NCI-H146 (cell line): ENCODE measurements at regions not wholly inside any gene's neighbourhood (a gene's known extent, or its start where the extent isn't known, plus 50 kb on each side); places are given as distances from the start of the nearest gene placed in this dataset.
"Not testable (repeated sequence)": the region's sequence is repeated elsewhere in the genome, so short reads cannot be mapped to it uniquely, and the experiment has no call there.

Experiments used
- DNase-seq: peaks from one replicate; lab custom pipeline; 2025; lab: John Stamatoyannopoulos, UW

DNA sequence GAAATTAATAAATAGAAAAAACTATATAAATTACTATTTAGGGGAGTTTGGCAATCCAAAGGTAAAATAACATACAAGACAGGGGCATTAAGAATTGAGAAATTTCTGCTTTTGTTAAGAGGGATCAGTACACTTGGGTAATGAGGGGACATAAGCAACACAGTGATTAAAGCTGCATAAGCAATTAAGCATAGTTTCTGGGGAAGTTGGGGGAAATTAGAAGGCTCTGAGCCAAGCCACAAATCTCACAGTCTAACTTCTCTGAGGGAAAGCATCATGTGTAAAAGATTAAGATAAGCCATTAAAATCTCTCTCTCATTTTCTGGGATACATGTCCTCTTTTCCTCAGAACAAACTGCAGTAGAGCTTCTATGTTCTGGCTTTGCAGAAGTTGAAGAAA lies 533.9 kb upstream of the LRFN5 start:
- DNase-seq: no peak

DNA sequence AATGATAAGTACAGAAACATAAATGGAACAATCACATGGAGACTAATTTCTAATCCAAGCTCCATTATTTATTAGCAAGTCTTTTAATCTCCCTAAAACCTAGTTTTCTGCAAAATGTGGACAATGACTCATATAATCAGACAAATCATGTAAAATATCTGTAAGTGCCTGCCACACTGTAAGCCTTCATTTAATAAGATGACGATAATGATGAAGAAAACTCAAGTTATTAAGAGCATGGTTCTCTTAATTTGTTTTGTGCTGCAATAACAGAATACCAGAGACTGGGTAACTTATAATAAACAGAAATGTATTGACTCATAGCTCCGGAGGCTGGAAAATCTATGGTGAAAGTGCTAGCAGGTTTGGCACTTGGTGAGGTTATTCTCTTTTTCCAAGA lies 535.3 kb upstream of the LRFN5 start:
- DNase-seq: no peak

DNA sequence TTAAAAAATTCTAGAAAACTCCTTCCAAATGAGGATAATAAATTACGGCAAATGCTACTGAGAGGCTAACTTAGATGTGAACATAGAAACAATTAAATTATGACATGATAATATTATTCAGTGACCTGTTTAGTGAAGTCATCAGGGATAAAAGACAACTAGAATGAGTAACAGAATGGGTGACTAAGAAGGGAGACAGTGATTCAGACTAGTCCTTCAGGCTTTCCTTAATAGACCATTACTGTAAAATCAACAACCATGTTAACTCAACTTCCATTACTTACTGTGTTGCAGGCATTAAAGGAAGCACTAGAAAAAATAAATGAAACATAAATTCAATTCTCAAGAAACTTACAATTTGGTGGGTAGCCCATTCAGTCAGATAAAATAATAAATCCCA lies 543.9 kb upstream of the LRFN5 start:
- DNase-seq: no peak

DNA sequence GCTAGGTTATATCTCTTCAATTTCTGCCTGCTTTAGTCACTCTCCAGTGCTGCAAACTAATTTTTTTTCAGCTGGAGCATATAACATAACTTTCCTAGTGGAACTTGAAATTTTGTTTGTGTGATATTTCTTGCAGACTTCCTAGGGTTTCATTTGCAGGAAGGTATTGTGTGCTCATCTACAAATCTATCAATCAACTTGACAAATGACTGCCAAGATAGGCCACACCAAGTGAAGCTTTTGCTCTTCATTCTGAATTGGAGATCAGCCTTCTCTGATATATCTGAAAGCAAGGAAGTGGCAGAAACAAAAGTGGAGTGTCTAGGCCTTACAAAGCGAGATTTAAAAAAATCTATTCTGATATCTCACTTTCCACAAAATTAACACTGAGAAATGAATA lies 551.1 kb upstream of the LRFN5 start:
- DNase-seq: no peak

DNA sequence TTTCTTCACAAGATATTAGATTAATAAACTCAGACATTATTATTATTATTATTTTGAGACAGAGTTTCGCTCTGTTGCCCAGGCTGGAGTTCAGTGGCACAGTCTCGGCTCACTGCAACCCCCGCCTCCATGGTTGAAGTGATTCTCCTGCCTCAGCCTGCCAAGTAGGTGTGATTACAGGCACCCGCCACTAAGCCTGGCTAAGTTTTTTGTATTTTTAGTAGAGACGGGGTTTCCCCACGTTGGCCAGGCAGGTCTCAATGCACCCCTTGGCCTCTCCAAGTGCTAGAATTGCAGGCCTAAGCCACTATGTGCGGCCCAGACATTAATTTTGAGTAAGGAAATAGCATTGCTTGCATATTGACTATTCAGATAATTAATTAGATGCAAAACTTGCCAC lies 554.9 kb upstream of the LRFN5 start:
- DNase-seq: no peak

DNA sequence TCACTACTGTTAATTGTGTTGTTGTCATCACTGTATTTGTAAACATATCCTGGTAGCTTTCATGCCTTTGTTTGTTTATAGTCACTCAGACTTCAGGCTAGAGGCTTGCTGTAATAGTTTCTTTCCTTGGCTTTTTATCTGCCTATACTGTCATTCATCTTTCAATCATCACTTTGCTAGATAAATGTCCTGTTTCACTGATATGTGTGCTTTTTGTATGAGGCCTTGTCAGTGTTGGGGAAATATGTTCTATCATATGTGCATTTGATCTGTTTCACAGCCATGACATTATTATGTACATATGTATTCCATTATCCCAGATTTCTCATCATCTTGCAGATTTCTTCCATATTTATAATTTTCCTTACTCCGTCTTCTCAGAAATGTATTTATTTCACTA lies 558.9 kb upstream of the LRFN5 start:
- no peak for DNase-seq

DNA sequence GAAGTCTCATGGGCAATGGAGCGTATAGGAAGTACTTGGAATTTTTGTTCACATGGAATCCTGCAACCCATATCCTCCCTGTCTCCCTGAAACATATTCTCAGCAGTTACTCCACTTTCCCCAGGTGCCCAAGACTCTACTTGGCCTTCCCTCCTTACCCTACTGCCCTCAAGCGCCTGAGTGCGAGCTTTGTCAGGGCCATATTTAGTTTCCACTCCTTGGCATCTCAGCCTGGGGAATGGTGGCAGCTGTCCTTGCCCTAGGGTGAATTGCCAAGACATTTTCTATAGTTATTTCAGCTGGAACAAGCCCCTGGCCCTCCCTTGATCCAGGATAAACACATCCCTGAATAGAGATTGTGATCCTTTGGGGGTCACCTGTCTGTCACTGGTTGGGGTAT lies 569.3 kb upstream of the LRFN5 start:
- DNase-seq: no peak

DNA sequence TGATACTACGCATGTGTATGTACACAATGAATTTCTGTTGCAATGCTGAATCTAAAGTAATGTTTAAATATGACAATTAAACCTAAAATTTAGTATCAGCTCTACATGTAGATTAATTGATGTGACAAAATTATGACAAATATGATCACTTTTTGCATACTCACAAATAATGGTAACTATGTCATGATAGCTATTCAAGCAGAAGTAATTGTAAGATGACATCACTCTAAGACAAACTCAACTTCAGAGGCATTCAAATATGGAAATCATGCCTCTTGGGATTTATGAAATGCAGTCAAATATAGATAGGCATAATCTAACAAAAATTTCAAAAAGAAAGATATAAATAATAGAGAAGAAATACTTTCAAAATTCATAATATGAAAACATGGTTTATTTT lies 571.7 kb upstream of the LRFN5 start:
- no peak for DNase-seq

DNA sequence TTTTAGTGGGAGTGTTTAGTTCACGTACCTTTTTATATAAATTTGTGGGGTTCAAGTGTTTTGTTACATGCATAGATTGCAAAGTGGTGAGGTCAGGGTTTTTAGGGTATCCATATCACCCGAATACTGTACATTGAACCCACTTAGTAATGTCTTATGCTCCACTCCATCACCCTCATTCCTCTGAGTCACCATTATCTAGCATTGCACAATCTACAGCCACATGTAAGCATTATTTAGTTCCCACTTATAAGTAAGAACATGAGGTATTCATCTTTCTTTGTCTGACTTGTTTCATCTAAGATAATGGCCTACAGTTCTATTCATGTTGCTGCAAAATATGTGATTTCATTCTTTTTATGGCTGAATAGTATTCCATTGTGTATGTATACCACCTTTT lies 583.7 kb upstream of the LRFN5 start:
- DNase-seq: no peak

DNA sequence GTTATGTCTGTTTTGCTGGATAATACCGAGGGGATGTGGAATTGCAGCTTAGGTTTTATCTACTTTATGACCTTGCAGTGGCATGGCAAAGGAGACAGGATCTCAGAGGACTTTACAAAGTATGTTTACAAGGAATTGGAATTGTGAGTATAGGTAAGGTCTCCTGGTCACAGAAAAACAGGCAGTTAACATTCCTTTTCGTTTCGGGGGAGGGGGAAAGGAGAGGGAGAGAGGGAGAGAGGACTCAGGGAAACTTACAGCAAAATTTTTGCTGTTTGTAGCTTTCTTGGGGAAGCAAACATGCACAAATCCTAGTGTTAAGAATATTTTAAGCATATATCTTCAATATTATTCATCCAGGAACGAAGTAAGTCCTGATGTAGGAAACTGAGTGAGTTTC lies 590.5 kb upstream of the LRFN5 start:
- DNase-seq: no peak

DNA sequence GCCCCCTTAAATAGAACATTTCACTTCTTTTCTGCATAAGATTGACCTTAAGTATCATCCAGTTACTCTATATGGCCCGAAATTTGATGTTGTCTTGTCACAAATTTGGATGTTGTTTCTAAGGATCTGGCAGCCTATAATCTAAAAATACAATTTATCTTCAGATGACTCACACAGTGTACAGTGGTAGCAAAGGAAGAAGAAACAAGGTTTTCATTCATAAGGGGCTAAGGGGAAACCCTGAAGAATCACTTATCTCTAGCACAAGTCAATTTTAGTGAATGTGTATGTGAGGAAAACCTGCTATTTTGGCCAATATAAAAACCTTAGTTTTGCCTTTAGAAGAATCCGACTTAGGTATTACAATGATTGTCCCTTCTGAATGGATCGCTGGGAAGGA lies 606.3 kb upstream of the LRFN5 start:
- no peak for DNase-seq

DNA sequence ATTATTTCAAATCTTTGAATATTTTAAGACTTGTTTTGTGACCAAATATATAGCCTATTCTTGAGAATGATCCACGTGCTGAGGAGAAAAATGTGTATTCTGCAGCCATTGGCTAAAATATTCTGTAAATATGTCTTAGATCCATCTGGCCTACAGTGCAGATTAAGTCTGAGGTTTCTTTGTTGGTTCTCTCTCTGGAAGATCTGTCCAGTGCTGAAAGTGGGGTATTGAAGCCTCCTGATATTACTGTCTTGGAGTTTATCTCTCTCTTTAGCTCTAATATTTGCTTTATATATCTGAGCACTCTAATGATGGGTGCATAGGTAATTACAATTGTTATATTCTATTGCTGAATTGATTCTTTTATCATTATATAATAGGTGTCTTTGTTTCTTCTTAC lies 617.4 kb upstream of the LRFN5 start:
- DNase-seq: no peak

DNA sequence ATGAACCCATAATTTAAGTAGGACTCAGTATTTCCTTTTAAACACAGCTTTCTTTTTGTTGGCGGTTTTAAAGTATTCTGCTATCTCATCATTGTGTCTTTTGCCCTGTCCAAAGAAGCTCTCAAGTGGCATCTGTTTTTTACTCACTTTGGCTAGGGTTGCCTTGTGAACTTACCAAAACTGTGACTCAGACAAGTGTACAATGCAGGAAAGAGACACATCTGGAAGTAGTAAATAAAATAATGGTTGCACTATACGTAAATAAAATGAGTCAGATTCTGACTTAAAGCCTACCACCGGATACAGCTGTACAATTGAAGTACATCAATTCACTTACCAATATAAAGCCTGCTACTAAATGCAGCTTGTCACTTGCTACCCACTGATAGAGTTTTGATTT lies 619.2 kb upstream of the LRFN5 start:
- DNase-seq: no peak

DNA sequence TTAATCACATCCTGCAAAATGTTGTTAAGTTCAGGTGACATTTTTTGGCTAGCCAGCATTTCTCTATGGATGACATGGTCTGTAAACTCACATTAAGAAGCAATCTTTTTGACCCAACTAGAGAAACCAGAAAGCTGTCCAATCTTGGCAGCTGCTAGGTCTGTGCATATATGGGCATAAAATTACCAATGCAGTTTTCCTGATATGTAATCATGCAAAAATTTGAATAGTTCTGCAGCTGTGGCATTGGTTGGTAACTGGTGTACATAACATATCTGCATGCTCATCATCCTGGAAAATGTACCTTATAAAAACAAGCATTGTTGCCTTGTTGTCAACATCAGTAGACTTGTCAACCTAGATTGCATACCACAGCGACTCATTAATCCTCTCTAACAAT lies 620.0 kb upstream of the LRFN5 start:
- no peak for DNase-seq

DNA sequence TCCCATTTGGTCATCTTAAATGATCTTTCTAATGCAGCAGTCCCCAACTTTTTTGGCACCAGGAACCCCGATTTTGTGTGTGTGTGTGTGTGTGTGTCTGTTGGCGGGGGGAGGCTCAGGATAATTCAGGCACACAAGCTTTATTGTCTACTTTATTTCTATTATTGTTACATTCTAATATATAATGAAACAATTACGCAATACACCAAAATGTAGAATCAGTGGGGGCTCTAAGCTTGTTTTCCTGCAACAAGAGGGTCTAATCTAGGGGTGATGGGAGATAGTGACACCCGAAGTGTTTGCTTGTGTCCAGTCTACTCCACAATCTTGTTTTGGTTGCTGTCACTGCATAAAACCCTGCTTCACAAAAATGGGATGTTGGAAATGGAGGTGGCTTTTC lies 621.1 kb upstream of the LRFN5 start:
- no peak for DNase-seq

DNA sequence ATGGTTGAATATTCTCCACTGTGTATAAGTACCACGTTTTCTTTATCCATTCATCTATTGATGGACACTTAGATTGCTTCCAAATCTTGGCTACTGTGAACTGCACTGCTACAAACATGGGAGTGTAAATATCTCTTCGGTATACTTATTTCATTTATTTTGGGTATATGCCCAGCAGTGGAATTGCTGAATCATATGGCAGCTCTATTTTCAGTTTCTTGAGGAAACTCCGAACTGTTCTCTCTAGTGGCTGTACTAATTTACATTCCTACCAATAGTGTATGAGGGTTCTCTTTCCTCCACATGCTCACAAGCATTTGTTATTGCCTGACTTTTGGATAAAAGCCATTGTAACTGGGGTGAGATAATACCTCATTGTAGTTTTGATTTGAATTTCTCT lies 623.1 kb upstream of the LRFN5 start:
- DNase-seq: no peak

DNA sequence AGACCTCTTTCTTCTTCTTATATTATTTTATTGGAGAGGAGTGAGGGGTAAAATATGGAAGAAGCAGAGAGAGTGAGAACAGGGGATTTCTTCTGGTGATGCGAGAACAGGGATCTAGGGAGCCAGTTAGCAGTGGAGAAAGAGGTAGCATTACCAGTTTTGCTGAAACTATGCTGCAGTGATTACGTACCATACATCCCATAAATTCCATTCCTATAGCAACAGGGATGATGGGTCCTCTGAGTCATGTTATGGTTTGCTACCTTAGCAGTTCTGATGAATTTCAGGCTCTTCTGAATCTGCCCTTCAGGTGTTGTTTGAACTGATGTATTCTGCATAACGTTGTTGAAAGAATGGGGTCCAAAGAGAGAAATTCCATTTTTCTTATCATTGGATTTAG lies 625.4 kb upstream of the LRFN5 start:
- no peak for DNase-seq

DNA sequence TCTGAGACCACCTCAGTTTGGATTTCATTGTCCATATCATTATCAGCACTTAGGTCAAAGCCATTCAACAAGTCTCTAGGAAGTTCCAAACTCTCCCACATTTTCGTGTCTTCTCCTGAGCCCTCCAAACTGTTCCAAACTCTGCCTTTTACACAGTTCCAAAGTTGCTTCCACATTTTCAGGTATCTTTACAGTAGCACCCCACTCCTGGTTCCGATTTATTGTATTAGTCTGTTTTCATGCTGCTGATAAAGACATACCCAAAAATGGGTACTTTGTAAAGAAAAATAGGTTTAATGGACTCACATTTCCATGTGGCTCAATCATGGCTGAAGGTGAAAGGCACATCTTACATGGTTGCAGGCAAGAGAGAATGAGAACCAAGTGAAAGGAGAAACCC lies 646.4 kb upstream of the LRFN5 start:
- not testable (repeated sequence) for DNase-seq

DNA sequence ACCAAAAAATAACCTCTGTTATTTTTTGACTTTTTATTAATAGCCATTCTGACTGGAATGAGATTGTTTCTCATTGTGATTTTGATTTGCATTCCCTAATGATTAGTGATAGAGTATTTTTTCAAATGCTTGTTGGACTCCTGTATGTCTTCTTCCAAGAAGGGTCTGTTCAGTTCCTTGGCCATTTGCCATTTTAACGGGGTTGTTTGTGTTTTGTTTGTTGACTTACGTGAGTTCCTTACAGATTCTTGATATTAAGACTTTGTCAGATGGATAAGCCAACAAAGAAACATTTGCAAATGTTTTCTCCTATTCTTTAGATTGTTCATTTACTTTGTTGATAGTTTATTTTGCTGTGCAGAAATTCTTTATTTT lies 651.6 kb upstream of the LRFN5 start:
- peak; percentile 23 for DNase-seq

DNA sequence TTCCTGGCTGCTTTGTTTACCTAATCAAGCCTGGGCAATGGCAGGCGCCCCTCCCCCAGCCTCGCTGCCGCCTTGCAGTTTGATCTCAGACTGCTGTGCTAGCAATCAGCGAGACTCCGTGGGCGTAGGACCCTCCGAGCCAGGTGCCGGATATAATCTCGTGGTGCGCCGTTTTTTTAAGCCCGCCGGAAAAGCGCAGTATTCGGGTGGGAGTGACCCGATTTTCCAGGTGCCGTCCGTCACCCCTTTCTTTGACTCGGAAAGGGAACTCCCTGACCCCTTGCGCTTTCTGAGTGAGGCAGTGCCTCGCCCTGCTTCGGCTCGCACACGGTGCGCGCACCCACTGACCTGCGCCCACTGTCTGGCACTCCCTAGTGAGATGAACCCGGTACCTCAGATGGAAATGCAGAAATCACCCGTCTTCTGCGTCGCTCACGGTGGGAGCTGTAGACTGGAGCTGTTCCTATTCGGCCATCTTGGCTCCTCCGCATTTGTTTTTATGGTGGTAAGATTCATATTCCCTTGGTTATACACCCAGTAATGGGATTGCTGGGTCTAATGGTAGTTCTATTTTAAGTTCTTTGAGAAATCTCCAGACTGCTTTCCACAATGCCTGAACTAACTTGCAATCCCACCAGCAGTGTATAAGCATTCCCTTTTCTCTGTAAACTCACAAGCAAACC lies 652.1 kb upstream of the LRFN5 start:
- DNase-seq: peak; percentile 38

DNA sequence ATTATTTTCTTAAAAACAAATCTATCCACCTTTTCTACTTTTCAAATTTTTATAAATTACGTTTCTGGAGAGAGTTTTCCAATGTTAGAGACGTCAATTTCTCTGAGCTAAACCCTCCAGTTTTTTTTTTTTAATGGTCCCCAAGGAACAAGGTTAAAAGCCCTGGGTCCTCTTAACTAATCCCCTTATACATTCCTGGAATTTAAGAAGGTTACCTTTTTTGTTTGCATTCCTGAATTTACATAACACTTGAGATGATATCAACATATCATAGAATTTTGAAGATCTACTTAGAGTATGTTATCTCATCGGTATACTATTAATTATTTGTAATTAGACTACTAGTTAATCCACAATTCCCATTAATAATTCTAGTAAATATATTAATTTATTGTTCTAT lies 662.2 kb upstream of the LRFN5 start:
- DNase-seq: no peak

DNA sequence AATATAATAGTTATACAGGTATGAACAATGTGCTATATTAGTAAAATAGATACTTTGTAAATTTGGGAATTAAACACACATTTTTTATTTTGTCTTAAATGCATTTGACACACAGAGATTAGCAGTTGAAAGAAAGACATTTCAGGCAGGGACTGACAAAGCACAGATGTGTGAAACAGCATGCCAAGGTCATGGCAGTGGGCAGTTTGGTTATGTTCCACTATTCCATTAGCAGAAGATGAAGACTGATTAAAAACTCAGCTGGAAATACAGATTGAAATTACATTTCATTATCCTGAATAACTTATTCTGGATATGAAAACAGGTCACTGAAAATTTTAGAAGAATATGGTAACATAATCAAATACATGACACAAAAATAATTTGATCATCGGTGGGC lies 669.8 kb upstream of the LRFN5 start:
- DNase-seq: no peak

DNA sequence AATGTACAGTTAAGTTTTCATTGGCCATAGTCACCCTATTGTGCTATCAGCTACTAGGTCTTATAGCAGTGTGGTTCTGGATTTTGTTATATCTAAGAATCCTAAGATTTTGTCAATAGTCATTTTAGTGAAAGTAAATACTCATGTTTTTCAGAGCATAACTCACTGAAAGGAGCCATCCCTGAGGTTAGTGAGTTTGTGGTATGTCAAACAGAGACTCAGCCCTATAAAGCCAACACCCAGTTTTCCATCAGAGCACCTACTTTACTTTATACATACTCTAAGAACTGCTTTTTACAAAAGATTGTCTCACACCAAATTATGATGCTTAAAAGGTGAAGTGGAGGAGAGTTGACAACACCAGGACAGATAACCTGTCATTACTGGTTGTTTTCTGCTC lies 686.3 kb upstream of the LRFN5 start:
- DNase-seq: no peak

DNA sequence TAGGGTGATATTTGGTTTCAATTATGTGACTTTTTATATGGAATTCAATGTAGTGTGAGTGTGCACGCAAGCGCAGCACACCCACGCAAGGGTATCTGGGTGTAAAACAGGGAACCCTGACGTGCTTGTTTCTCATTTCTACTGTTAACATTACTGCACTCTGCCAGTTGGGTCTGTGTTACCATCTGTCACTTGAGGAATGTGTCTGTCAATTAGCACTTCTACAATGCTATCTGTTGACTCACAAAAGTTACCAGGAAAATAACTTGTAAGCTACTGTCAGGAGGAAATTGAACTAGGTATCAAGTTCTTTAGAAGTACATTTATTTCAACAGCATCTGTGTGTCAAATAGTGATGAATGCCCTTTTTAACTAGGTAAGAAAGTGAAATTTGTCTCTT lies 695.5 kb upstream of the LRFN5 start:
- no peak for DNase-seq

DNA sequence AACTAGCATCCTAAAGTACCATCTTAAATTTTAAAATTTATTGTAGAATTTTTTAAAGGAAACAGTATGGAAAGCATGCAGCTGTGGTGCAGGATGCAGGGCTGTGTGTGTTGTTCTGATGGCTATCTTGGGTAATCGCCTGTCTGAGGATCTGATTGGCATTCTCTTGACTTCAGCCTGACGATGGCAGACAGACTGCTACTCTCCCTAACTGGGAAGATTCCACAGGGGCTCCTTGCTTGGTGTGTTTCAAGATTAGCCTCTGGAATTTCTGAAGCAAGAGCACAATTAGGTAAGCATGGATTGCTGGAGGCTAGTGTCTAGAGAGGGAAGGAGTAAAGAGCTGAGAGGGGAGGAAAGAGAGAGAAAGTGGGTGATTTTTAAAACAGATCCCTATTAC lies 696.8 kb upstream of the LRFN5 start:
- DNase-seq: no peak
